Adrenal gland (tissue), 5 donors: ENCODE measurements at regions not wholly inside any gene's neighbourhood (a gene's known extent, or its start where the extent isn't known, plus 50 kb on each side); places are given as distances from the start of the nearest gene placed in this dataset.

Experiments
- CTCF ChIP-seq, 6 experiments: fragments of 450-650 bp in 4 of 6; fragments of 200-600 bp in 2 of 6; sonication (generic) in 1 of 6; IDR thresholded peaks; 1 replicate in 5 of 6; 2 replicates in 1 of 6; pipeline versions ENCODE4 v1.5.1 to v1.8.0; 2016 to 2021; ENCODE audit warnings: antibody characterized with exemption in 6 of 6, mild to moderate bottlenecking in 2 of 6, moderate library complexity in 1 of 6
- POLR2A ChIP-seq, 2 donors: fragments of 450-650 bp; IDR thresholded peaks; one replicate each; pipeline ENCODE4 v1.6.1; 2017; ENCODE audit warnings: antibody characterized with exemption in 2 of 2, mild to moderate bottlenecking in 2 of 2, moderate library complexity in 1 of 2
- donor health status: DM: no; HTN: no; CAD: no.

- TF ChIP-seq CTCF (IDR thresholded peaks at IDR 0.05) (no peak), POLR2A (IDR thresholded peaks at IDR 0.05) (no peak)
Observed at GRCh38 chr2:38153476-38154135, 77.7 kb upstream of the CYP1B1 start.
